Fibroblast of pulmonary artery (primary cell): ENCODE measurements at regions not wholly inside any gene's neighbourhood (a gene's known extent, or its start where the extent isn't known, plus 50 kb on each side); places are given as distances from the start of the nearest gene placed in this dataset.

Experiments
- DNase-seq: peaks from one replicate; pipeline ENCODE4 v3.0.0-alpha.2; 2010; ENCODE audit warnings: low read depth
- H3K4me3 ChIP-seq: replicated peaks from 2 replicates; pipeline ENCODE4 v1.5.1; 2011; ENCODE audit warnings: low read depth, mild to moderate bottlenecking, control low read depth, low read length, moderate library complexity
- CTCF ChIP-seq: IDR thresholded peaks from 2 replicates; pipeline ENCODE4 v1.5.1; 2011; ENCODE audit warnings: mild to moderate bottlenecking, control low read depth, low read length, inconsistent platforms; ENCODE audit errors: missing control alignments

GRCh38 chr11:70546191-70546940, 148.0 kb downstream of the CTTN start:
- no peak overlapping the region for H3K4me3 ChIP-seq
- no peak for TF ChIP-seq CTCF
- DNase-seq = no peak

GRCh38 chr11:70547386-70547785, 149.1 kb downstream of the CTTN start:
- no peak for DNase-seq
- no peak for TF ChIP-seq CTCF
- no peak overlapping the region for H3K4me3 ChIP-seq

GRCh38 chr11:70547821-70548670, 149.7 kb downstream of the CTTN start:
- DNase-seq = no peak
- TF ChIP-seq CTCF = no peak

DNA sequence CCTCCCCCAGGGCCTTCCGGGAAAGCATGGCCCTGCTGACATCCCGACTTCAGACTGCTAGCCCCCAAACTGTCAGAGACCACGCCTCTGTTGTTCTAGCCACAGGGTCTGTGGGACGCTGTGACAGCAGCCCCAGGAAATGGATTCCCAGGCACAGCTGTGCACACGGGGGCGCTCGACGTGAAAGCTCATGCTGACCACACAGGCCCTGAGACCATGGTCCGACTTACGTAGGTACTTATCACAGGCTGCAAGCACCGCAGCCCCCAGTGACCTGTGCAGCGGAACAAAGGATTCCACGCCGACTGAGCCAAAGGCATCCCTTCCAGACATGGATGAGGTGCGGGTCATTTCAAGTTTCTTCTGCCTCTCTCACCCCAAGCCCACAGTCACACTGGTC, 150.6 kb downstream of the CTTN start:
- TF ChIP-seq CTCF = no peak
- no peak for DNase-seq
- no peak overlapping the region for H3K4me3 ChIP-seq

More at GRCh38 chr11:70547821-70548670, 149.7 kb downstream of the CTTN start:
- H3K4me3 ChIP-seq = no peak overlapping the region

DNA sequence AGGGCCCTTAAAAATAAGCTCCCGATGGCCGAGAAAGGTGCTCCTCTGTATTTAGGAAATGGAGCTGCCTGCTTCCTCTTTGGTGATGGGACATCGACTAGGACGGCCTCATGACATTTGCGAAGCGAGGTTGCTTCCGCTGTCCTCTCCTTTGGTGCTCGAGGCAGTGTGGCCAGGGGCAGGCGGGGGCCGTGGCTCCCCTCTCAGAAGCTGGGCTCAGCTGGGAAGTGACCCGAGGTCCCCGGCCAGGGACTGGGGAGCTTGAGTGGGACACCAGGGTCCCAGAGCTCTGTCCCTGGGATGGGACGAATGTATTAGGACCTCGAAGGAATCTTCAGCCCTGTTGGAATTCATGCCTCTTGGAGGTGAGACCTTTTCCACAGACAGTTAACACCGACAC, 151.1 kb downstream of the CTTN start:
- TF ChIP-seq CTCF = no peak
- H3K4me3 ChIP-seq = no peak overlapping the region
- DNase-seq = no peak

DNA sequence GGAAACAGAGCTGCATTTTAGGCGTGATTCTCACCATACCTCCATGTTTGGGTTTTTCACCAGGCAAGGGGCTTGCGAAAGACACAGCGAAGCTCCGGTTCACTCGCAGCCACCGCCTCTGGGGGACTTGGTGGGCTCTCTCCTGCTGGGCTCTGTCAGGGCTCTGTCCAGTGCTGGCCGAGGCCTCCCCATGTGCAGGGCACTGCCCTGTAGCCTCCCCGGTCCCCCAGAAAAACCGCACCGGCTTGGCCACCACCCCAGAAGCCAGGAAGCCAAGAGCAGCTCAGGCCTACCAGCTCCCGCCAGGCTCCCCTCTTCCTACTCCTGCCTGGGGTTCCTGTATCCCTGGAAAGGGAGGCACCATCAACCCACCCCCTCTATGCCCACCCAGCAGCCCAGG, 151.5 kb downstream of the CTTN start:
- no peak for DNase-seq
- no peak for TF ChIP-seq CTCF
- no peak overlapping the region for H3K4me3 ChIP-seq
